AG10803 (cell line): ENCODE measurements at regions not wholly inside any gene's neighbourhood (a gene's known extent, or its start where the extent isn't known, plus 50 kb on each side); places are given as distances from the start of the nearest gene placed in this dataset.

Experiments
- DNase-seq: peaks from one replicate; pipeline ENCODE4 v3.0.0; 2010; ENCODE audit warnings: low read depth
- H3K4me3 ChIP-seq: 2 replicates; pipeline ENCODE4 v1.5.1; 2011; ENCODE audit warnings: mild to moderate bottlenecking, low read length, control low read depth
- TF ChIP-seq, protein P1 (sequence below): conservative IDR thresholded peaks from 2 replicates; pipeline ENCODE4 v1.5.1; 2011; ENCODE audit warnings: mild to moderate bottlenecking, low read length, control low read depth, inconsistent platforms

GRCh38 chr5:143472576-143472975, 69.1 kb upstream of the NR3C1 start:
- no peak overlapping the region for H3K4me3 ChIP-seq
- DNase-seq, result no peak
- TF ChIP-seq, protein P1, sequence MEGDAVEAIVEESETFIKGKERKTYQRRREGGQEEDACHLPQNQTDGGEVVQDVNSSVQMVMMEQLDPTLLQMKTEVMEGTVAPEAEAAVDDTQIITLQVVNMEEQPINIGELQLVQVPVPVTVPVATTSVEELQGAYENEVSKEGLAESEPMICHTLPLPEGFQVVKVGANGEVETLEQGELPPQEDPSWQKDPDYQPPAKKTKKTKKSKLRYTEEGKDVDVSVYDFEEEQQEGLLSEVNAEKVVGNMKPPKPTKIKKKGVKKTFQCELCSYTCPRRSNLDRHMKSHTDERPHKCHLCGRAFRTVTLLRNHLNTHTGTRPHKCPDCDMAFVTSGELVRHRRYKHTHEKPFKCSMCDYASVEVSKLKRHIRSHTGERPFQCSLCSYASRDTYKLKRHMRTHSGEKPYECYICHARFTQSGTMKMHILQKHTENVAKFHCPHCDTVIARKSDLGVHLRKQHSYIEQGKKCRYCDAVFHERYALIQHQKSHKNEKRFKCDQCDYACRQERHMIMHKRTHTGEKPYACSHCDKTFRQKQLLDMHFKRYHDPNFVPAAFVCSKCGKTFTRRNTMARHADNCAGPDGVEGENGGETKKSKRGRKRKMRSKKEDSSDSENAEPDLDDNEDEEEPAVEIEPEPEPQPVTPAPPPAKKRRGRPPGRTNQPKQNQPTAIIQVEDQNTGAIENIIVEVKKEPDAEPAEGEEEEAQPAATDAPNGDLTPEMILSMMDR, result no peak

GRCh38 chr5:143471666-143472464, 68.4 kb upstream of the NR3C1 start:
- no peak for DNase-seq
- H3K4me3 ChIP-seq, result no peak overlapping the region
- TF ChIP-seq, protein P1, result no peak

GRCh38 chr5:143471041-143471509, 67.6 kb upstream of the NR3C1 start:
- TF ChIP-seq, protein P1, result no peak
- peak; percentile 66 for DNase-seq

GRCh38 chr5:143470120-143470519, 66.6 kb upstream of the NR3C1 start:
- no peak overlapping the region for H3K4me3 ChIP-seq
- no peak for DNase-seq
- TF ChIP-seq, protein P1, result no peak

More at GRCh38 chr5:143471041-143471509, 67.6 kb upstream of the NR3C1 start:
- H3K4me3 ChIP-seq, result no peak overlapping the region

GRCh38 chr5:143469125-143469524, 65.6 kb upstream of the NR3C1 start:
- TF ChIP-seq, protein P1, result no peak
- H3K4me3 ChIP-seq, result no peak overlapping the region
- DNase-seq, result no peak

- DNase-seq, result no peak
- TF ChIP-seq, protein P1, result no peak
- no peak overlapping the region for H3K4me3 ChIP-seq
Observed at GRCh38 chr5:143466632-143467031, 63.1 kb upstream of the NR3C1 start.

DNA sequence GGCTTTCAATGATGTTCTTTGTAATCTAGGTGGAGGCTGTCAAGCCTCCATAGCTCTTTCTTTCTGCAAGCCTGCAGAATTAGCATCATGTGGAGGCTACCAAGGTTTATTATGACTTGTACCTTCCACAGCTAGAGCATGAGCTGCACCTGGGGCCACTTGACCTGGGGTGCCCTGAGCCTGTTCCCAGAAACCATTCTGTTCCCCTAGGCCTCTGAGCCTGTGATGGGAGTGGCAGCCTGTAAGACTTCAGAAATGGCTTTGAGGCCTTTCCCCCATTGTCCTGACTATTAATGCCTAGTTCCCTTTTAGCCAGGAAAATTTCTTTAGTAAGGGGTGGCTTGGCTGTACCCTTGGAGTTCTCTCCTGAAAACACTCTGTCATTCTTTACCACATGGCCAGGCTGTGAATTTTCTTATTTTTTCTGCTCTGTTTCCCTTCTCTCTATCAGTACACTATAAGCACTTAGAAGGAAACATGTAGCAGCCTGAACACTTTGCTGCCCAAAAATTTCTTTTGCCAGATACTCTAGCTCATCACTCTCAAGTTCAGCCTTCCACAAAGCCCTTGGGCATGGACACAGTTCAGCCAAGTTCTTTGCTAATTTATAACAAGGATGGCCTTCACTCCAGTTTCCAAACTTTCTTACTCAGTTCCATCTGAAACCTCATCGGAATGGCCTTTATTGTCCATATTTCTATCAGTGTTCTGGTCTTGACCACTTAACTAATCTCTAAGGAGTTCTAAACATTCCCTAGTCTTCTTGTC, 61.4 kb upstream of the NR3C1 start:
- H3K4me3 ChIP-seq, result no peak overlapping the region
- TF ChIP-seq, protein P1, result no peak

More for the DNA sequence above, 61.4 kb upstream of the NR3C1 start:
- no peak for DNase-seq
